ENCODE measurements at regions not wholly inside any gene's neighbourhood (a gene's known extent, or its start where the extent isn't known, plus 50 kb on each side); places are given as distances from the start of the nearest gene placed in this dataset.

DNA sequence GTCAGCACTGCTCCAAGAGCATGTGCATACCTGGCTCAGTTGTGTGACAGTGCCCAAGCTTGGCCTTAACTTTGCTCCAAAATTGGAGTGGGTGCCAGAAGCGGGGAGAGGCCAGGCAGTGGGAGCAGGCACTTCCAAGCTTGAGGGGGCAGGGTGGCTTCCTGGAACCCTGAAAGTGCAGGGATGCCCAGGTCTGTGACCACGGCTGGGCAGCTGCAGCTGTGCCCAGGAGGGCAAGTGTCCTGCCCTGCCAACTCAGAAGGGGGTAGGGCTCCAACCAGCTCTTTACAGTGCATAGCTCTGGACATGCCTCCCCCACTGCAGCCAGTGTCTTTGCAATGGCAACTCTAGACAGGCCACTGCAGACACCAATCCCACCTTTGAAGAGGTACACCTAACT, 478.6 kb downstream of the OTOL1 start:
- Histone ChIP-seq H3K4me3 (no peak overlapping the region), H3K27me3 (ENCODE audit: low read depth) (no peaks in the 10 kb centered on the region), H3K27ac (no peak overlapping the region), H3K9me3 (no peaks in the 10 kb centered on the region), H3K36me3 (no peaks in the 10 kb centered on the region), H3K4me1 (no peaks in the 10 kb centered on the region)
- ATAC-seq (no peak), DNase-seq (no peak)
- TF ChIP-seq, protein P1, sequence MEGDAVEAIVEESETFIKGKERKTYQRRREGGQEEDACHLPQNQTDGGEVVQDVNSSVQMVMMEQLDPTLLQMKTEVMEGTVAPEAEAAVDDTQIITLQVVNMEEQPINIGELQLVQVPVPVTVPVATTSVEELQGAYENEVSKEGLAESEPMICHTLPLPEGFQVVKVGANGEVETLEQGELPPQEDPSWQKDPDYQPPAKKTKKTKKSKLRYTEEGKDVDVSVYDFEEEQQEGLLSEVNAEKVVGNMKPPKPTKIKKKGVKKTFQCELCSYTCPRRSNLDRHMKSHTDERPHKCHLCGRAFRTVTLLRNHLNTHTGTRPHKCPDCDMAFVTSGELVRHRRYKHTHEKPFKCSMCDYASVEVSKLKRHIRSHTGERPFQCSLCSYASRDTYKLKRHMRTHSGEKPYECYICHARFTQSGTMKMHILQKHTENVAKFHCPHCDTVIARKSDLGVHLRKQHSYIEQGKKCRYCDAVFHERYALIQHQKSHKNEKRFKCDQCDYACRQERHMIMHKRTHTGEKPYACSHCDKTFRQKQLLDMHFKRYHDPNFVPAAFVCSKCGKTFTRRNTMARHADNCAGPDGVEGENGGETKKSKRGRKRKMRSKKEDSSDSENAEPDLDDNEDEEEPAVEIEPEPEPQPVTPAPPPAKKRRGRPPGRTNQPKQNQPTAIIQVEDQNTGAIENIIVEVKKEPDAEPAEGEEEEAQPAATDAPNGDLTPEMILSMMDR (IDR thresholded peaks at IDR 0.05), result no peak
- intact Hi-C loops (cut with DNase I), result no loop called here

DNA sequence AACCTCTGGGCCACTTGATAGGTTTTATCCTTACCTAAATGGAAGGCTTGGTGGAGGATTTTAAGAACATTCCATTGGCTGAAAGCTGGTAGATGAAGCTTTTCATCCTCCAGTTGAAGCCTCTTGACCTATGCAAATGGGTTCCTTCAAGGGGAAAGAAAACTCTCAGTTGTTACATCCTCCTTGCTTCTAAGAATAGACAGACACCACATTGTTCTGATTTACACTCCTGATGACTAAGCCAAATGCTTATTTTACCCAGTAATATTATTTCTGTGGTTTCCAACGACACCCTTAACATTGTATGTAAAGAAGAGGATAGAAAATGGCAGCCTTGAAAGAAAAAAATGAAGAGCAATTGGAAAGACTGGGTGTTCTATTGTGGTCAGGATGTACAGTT, 480.5 kb downstream of the OTOL1 start:
- Histone ChIP-seq H3K27me3 (ENCODE audit: low read depth) (no peaks in the 10 kb centered on the region), H3K27ac (no peak overlapping the region), H3K36me3 (no peaks in the 10 kb centered on the region), H3K9me3 (no peaks in the 10 kb centered on the region), H3K4me1 (no peaks in the 10 kb centered on the region), H3K4me3 (no peak overlapping the region)
- no peak for ATAC-seq
- TF ChIP-seq, protein P1 (IDR thresholded peaks at IDR 0.05), result no peak
- intact Hi-C loops (cut with DNase I), result no loop called here
- DNase-seq, result no peak

DNA sequence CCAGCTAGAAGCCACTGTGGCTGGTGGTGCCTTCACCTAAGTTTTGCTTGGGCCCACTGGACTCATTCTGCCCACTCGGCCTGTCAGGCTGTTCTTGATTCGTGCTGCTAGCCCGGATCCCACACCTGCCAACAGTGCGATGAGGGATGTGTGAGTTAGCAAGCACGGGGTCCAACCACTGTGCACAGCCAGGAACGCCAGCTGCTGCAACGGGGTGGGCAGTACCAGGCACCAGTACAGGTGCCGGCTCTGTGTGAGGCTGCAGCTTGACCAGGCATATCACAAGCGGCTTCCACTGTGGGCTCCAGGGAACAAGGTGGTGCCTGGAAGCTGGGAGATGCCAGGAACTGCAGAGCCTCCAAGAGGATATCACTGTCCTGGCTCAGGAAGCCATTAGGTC, 481.2 kb downstream of the OTOL1 start:
- intact Hi-C loops (cut with DNase I), result no loop called here
- TF ChIP-seq, protein P1 (IDR thresholded peaks at IDR 0.05), result no peak
- no peaks in the 10 kb centered on the region for H3K36me3 ChIP-seq

DNA sequence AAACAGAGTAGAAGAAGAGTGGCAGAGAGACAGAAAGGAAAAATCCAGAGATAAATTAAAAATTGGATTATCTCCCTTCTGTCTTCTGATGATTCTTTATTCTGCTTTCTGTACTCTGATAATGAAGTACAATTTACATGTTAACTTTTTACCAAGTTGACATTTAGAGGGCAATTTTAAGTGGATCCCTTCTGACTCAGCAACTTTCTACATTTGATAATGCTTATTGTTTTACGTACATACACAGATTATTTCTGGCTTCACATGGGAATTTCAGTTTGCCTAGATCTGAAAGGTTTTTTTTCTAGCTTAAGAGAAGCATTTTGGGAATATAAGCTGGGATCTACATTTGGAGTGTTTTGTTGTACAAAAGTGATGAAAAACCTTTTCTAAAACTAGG, 491.3 kb downstream of the OTOL1 start:
- TF ChIP-seq, protein P1 (IDR thresholded peaks at IDR 0.05), result no peak
- H3K4me3 ChIP-seq, result no peak overlapping the region
- no peaks in the 10 kb centered on the region for H3K36me3 ChIP-seq
- intact Hi-C loops (cut with DNase I), result no loop called here
- H3K4me1 ChIP-seq, result no peaks in the 10 kb centered on the region
- DNase-seq, result no peak
- no peaks in the 10 kb centered on the region for H3K27me3 ChIP-seq (ENCODE audit: low read depth)
- H3K9me3 ChIP-seq, result no peaks in the 10 kb centered on the region
- no peak overlapping the region for H3K27ac ChIP-seq
- ATAC-seq, result no peak

More for the DNA sequence above, 481.2 kb downstream of the OTOL1 start:
- no peaks in the 10 kb centered on the region for H3K9me3 ChIP-seq
- H3K4me1 ChIP-seq, result no peaks in the 10 kb centered on the region
- no peaks in the 10 kb centered on the region for H3K27me3 ChIP-seq (ENCODE audit: low read depth)
- H3K27ac ChIP-seq, result no peak overlapping the region
- ATAC-seq (no peak), DNase-seq (no peak)
- no peak overlapping the region for H3K4me3 ChIP-seq

DNA sequence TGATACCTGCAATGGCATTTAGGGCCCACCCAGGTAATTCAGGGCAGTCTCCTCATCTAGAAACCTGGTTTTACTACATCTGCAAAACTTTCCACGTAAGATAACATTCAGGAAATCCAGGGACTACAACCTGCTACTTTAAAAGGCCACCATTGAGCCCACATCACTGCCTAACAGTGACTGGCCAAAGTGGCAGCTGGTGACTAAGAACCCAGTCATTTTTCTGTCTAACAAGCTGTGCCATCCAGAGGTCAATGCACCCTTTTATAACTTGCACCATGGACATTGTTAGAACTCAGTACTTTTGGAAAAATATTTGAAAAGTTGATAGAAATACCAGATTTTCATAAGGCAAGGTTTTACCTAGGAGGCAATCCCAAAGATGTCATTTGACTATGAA, 492.4 kb downstream of the OTOL1 start:
- no peak overlapping the region for H3K27ac ChIP-seq
- H3K4me3 ChIP-seq, result no peak overlapping the region
- intact Hi-C loops (cut with DNase I), result no loop called here
- H3K4me1 ChIP-seq, result no peaks in the 10 kb centered on the region
- no peaks in the 10 kb centered on the region for H3K27me3 ChIP-seq (ENCODE audit: low read depth)
- H3K9me3 ChIP-seq, result no peaks in the 10 kb centered on the region
- no peak for ATAC-seq
- DNase-seq, result no peak
- H3K36me3 ChIP-seq, result no peaks in the 10 kb centered on the region
- TF ChIP-seq, protein P1 (IDR thresholded peaks at IDR 0.05), result no peak

DNA sequence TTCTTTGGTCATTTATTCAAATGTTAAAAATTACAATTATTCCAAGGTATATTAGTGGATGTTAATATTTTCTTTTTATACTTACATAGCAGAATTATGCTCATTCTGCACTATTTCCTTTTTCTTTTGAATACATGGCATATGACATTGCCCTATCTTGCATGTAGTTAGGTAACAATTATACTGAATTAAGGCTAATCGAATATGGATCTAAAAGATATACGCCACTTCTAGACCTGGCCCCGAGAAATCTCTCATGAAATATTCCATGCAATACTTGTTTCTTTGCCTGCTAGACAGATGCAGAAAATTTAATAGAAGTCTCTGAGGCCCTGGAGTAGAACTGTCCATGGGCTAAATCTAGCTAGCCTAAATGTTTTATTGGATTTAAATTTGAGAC, 493.4 kb downstream of the OTOL1 start:
- no peaks in the 10 kb centered on the region for H3K36me3 ChIP-seq
- no peaks in the 10 kb centered on the region for H3K27me3 ChIP-seq (ENCODE audit: low read depth)
- H3K27ac ChIP-seq, result no peak overlapping the region
- TF ChIP-seq, protein P1 (IDR thresholded peaks at IDR 0.05), result no peak
- no peaks in the 10 kb centered on the region for H3K4me1 ChIP-seq
- ATAC-seq (no peak), DNase-seq (no peak)
- no peak overlapping the region for H3K4me3 ChIP-seq
- intact Hi-C loops (cut with DNase I), result no loop called here
- no peaks in the 10 kb centered on the region for H3K9me3 ChIP-seq
